AG09309 (cell line): ENCODE measurements at regions not wholly inside any gene's neighbourhood (a gene's known extent, or its start where the extent isn't known, plus 50 kb on each side); places are given as distances from the start of the nearest gene placed in this dataset.

Source experiments
- DNase-seq: peaks from one replicate; pipeline ENCODE4 v3.0.0-alpha.2; 2010; ENCODE audit warnings: low read depth
- H3K4me3 ChIP-seq: 2 replicates; pipeline ENCODE4 v1.5.1; 2011; ENCODE audit warnings: mild to moderate bottlenecking, low read depth, low read length, moderate library complexity; ENCODE audit not compliant: control insufficient read depth
- CTCF ChIP-seq: IDR thresholded peaks from 2 replicates; pipeline ENCODE4 v1.5.1; 2011; ENCODE audit warnings: mild to moderate bottlenecking, low read depth, low read length, inconsistent platforms; ENCODE audit not compliant: insufficient read depth, control insufficient read depth; ENCODE audit errors: missing control alignments

GRCh38 chr5:160479220-160479619 lies 57.6 kb downstream of the PTTG1 start:
- TF ChIP-seq CTCF, result no peak

GRCh38 chr5:160479926-160480325 lies 58.3 kb downstream of the PTTG1 start:
- DNase-seq, result peak; percentile 67
- H3K4me3 ChIP-seq, result no peak overlapping the region
- TF ChIP-seq CTCF, result no peak

More at GRCh38 chr5:160479220-160479619, 57.6 kb downstream of the PTTG1 start:
- DNase-seq, result no peak
- H3K4me3 ChIP-seq, result no peak overlapping the region

- no peak for DNase-seq
- H3K4me3 ChIP-seq, result no peak overlapping the region
- TF ChIP-seq CTCF, result no peak
These were observed 59.0 kb downstream of the PTTG1 start for GRCh38 chr5:160480652-160481051.

DNA sequence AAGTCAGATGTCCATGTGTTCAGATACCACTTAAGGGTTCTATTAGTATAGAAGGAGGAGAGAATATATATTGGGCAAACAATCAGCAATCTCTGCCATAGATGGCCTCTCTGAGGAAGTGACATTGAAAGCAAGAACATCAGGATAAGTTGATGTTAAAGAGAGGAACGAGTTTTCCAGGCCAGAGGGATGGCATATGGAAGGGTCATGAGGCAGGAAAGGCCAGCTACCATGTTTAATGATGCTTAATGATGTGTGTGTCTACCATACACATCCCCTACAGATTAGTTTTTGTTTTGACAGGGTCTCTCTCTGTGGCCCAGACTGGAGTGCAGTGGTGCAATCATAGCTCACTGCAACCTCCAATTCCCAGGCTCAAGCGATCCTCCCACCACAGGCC lies 63.0 kb downstream of the PTTG1 start:
- no peak overlapping the region for H3K4me3 ChIP-seq
- no peak for DNase-seq
- no peak for TF ChIP-seq CTCF

DNA sequence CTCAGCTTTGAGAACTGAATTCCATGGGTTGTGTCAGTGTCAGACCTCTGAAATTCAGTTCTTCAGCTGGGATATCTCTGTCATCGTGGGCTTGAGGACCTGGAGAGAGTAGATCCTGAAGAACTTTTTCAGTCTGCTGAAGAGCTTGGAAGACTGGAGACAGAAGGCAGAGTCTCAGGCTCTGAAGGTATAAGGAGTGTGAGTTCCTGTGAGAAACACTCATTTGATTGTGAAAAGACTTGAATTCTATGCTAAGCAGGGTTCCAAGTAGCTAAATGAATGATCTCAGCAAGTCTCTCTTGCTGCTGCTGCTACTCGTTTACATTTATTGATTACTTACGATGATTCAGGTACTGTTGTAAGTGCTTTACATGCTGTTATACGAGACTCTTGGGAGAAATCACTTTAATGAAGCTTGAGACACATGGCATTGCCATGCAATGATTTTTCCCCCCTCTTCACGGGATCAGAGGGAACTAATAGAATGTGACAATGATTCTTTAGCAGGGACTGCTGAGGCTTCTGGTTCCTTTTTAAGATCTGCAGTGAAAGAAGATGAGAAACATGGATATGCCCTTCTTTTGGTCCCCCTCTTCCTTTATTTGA lies 63.8 kb downstream of the PTTG1 start:
- no peak overlapping the region for H3K4me3 ChIP-seq
- TF ChIP-seq CTCF, result no peak
- no peak for DNase-seq

DNA sequence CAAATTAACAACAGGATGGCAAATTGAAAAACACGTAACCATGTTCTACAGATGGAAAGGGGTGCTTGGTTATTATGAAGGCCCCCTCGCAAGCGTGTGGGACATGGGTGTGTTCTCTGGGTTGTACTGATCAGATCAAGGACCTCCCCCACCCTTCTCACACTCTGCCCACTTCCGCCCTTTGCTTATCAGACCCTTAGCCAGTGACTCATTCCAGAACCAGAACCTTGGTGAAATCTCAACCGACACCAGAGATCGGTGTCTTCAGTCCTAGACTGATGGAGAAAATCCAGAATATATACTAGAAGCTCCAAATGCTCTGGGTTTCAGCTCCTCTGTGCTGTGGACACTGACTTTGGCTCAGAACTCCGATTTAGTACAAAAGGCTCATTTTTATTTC lies 64.9 kb downstream of the PTTG1 start:
- H3K4me3 ChIP-seq, result no peak overlapping the region
- TF ChIP-seq CTCF, result no peak
- DNase-seq, result no peak
